ENCODE measurements at regions not wholly inside any gene's neighbourhood (a gene's known extent, or its start where the extent isn't known, plus 50 kb on each side); places are given as distances from the start of the nearest gene placed in this dataset.
A peak's percentile ranks its signal among the peaks of the same experiment; 100 is the strongest.

DNA sequence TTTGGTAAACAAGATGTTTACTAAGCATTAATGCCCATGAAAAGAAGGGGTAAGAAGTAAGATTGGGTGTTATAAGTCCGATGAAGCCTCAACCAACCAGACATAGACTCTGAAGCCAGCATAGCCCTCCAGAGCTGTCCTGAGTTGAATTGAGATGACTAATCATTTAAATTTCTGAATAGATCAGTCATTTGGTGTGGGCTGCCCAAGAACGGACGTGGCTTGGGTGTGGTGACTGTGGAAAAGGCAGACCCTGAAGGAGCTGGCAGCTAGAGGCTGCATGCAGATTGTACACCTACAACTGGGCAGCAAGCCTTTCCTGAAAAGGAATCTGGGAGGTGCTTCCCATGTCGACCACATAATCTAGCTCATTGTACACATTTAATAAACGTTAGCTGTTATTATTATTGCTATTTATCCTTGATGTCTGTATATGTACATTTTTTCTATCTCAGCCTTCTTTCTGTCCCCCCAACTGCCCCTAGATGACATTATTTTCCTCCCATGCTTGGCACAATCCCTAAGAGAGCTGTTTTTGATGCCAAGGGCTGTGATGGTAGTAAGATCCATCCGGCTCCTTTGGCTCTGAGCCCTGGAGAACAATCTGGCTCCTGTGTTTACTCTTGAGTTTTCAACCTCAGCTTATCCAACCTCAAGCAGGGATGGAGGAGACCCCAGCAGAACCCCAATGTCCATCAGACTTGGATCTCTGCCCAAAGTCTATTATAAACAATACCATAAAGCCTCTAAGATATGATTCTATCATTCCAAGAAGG, 57.6 kb upstream of the JAG1 start:
- TF ChIP-seq PPARA (CRISPR knock-in tag; IDR thresholded peaks at IDR 0.05; ENCODE audit: borderline replicate concordance) (no peak), CSDC2 (CRISPR knock-in tag; IDR thresholded peaks at IDR 0.05) (no peak), GLIS3 (CRISPR knock-in tag; IDR thresholded peaks at IDR 0.05) (no peak), OSR1 (CRISPR knock-in tag; IDR thresholded peaks at IDR 0.05) (no peak), ZFP30 (CRISPR knock-in tag; IDR thresholded peaks at IDR 0.05) (no peak), BACH2 (CRISPR knock-in tag; IDR thresholded peaks at IDR 0.05; ENCODE audit: borderline replicate concordance) (no peak), ZC3H10 (CRISPR knock-in tag; IDR thresholded peaks at IDR 0.05) (no peak), RARB (CRISPR knock-in tag; IDR thresholded peaks at IDR 0.05) (no peak), ZNF8 (CRISPR knock-in tag; IDR thresholded peaks at IDR 0.05) (no peak), ZNF565 (CRISPR knock-in tag; conservative IDR thresholded peaks at IDR 0.05; ENCODE audit: low read depth) (no peak), CREB5 (CRISPR knock-in tag; IDR thresholded peaks at IDR 0.05; ENCODE audit: low read depth) (no peak), ESRRG (CRISPR knock-in tag; IDR thresholded peaks at IDR 0.05) (no peak), ISL1 (CRISPR knock-in tag; IDR thresholded peaks at IDR 0.05) (no peak), TSHZ2 (CRISPR knock-in tag; IDR thresholded peaks at IDR 0.05) (no peak)
- TF ChIP-seq, protein P1, sequence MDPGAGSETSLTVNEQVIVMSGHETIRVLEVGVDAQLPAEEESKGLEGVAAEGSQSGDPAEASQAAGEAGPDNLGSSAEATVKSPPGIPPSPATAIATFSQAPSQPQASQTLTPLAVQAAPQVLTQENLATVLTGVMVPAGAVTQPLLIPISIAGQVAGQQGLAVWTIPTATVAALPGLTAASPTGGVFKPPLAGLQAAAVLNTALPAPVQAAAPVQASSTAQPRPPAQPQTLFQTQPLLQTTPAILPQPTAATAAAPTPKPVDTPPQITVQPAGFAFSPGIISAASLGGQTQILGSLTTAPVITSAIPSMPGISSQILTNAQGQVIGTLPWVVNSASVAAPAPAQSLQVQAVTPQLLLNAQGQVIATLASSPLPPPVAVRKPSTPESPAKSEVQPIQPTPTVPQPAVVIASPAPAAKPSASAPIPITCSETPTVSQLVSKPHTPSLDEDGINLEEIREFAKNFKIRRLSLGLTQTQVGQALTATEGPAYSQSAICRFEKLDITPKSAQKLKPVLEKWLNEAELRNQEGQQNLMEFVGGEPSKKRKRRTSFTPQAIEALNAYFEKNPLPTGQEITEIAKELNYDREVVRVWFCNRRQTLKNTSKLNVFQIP (CRISPR knock-in tag; IDR thresholded peaks at IDR 0.05; ENCODE audit: borderline replicate concordance, low read depth) = no peak
- ATAC-seq = peak; percentile 36; the same call in 2 of the 3 replicates

DNA sequence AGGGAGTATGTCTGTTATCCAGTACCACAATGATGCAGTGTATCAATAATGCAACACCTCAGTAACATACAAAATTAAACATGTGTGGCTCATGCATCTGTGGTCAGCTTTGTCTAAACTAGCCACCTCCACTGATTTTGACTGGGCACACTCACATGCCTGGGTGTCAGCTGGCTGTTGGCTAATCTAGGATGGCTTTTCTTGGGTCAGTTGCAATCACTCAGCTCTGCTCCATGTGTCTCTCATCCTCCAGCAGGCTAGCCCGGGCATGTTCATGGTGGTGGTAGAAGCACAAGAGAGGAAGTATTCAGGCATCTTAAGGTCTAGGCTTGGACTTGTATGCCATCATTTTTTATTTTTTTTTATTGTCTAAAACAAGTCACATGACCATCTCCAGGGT, 59.3 kb upstream of the JAG1 start:
- no peak for ATAC-seq
- TF ChIP-seq ZFP30 (CRISPR knock-in tag; IDR thresholded peaks at IDR 0.05) = no peak
- TF ChIP-seq, protein P2, sequence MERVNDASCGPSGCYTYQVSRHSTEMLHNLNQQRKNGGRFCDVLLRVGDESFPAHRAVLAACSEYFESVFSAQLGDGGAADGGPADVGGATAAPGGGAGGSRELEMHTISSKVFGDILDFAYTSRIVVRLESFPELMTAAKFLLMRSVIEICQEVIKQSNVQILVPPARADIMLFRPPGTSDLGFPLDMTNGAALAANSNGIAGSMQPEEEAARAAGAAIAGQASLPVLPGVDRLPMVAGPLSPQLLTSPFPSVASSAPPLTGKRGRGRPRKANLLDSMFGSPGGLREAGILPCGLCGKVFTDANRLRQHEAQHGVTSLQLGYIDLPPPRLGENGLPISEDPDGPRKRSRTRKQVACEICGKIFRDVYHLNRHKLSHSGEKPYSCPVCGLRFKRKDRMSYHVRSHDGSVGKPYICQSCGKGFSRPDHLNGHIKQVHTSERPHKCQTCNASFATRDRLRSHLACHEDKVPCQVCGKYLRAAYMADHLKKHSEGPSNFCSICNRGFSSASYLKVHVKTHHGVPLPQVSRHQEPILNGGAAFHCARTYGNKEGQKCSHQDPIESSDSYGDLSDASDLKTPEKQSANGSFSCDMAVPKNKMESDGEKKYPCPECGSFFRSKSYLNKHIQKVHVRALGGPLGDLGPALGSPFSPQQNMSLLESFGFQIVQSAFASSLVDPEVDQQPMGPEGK (CRISPR knock-in tag; IDR thresholded peaks at IDR 0.05; ENCODE audit: borderline replicate concordance) = no peak
- TF ChIP-seq, protein P3, sequence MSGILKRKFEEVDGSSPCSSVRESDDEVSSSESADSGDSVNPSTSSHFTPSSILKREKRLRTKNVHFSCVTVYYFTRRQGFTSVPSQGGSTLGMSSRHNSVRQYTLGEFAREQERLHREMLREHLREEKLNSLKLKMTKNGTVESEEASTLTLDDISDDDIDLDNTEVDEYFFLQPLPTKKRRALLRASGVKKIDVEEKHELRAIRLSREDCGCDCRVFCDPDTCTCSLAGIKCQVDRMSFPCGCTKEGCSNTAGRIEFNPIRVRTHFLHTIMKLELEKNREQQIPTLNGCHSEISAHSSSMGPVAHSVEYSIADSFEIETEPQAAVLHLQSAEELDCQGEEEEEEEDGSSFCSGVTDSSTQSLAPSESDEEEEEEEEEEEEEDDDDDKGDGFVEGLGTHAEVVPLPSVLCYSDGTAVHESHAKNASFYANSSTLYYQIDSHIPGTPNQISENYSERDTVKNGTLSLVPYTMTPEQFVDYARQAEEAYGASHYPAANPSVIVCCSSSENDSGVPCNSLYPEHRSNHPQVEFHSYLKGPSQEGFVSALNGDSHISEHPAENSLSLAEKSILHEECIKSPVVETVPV (CRISPR knock-in tag; IDR thresholded peaks at IDR 0.05) = no peak
- TF ChIP-seq ZNF8 (CRISPR knock-in tag; IDR thresholded peaks at IDR 0.05) = no peak
- TF ChIP-seq, protein P1 (CRISPR knock-in tag; IDR thresholded peaks at IDR 0.05; ENCODE audit: borderline replicate concordance, low read depth) = no peak
- TF ChIP-seq BACH2 (CRISPR knock-in tag; IDR thresholded peaks at IDR 0.05; ENCODE audit: borderline replicate concordance) = no peak
